Heart right ventricle (tissue), 16 donors: ENCODE measurements at regions not wholly inside any gene's neighbourhood (a gene's known extent, or its start where the extent isn't known, plus 50 kb on each side); places are given as distances from the start of the nearest gene placed in this dataset.
"Not testable (repeated sequence)": the region's sequence is repeated elsewhere in the genome, so short reads cannot be mapped to it uniquely, and the experiment has no call there.

Source experiments
- ATAC-seq, 8 donors: fragments of 200-7000 bp; cut with Tn5 transposase; one replicate each; pipeline ENCODE4 v1.9.1; 2020; ENCODE audit warnings: mild to moderate bottlenecking in 8 of 8, moderate library complexity in 8 of 8, moderate number of reproducible peaks in 1 of 8
- DNase-seq, 2 donors: peaks; one replicate each; pipeline ENCODE4 v3.0.0-alpha.2; 2020
- H3K27ac ChIP-seq, 10 donors: fragments of 200-600 bp; sonication (generic) in 2 of 10; one replicate each; pipeline versions ENCODE4 v1.5.0 to v1.8.0; 2020 to 2022; ENCODE audit warnings: mild to moderate bottlenecking in 3 of 10
- H3K27me3 ChIP-seq, 7 donors: fragments of 200-600 bp; one replicate each; pipeline ENCODE4 v1.8.0; 2021 to 2022; ENCODE audit warnings: mild to moderate bottlenecking in 2 of 7
- H3K36me3 ChIP-seq, 9 donors: fragments of 200-600 bp; sonication (generic) in 1 of 9; one replicate each; pipeline versions ENCODE4 v1.5.0 to v1.8.0; 2020 to 2022; ENCODE audit warnings: mild to moderate bottlenecking in 2 of 9
- H3K4me1 ChIP-seq, 9 donors: fragments of 200-600 bp; sonication (generic) in 1 of 9; one replicate each; pipeline versions ENCODE4 v1.5.0 to v1.8.0; 2020 to 2022; ENCODE audit warnings: mild to moderate bottlenecking in 4 of 9
- H3K4me3 ChIP-seq, 10 donors: fragments of 200-600 bp; sonication (generic) in 2 of 10; one replicate each; pipeline versions ENCODE4 v1.5.0 to v1.8.0; 2020 to 2022; ENCODE audit warnings: mild to moderate bottlenecking in 7 of 10, moderate library complexity in 2 of 10
- H3K9me3 ChIP-seq, 11 donors: fragments of 200-600 bp in 10 of 11; sonication (generic) in 2 of 11; one replicate each; pipeline versions ENCODE4 v1.5.0 to v1.8.0; 2013 to 2022; ENCODE audit warnings: mild to moderate bottlenecking in 2 of 11, control low read depth in 1 of 11, moderate library complexity in 1 of 11
- CTCF ChIP-seq, 9 donors: fragments of 200-600 bp; sonication (generic) in 2 of 9; IDR thresholded peaks; one replicate each; pipeline versions ENCODE4 v1.5.0 to v1.8.0; 2021 to 2022; ENCODE audit warnings: antibody characterized with exemption in 9 of 9, mild to moderate bottlenecking in 5 of 9, moderate library complexity in 1 of 9
- WGBS, 2 donors: extraction: QIAGEN DNeasy Blood & Tissue Kit; methylation state at CpG; one replicate each; pipeline ENCODE4 v1.1.7; 2013; ENCODE audit warnings: inconsistent platforms in 1 of 2; 5-methylcytosine and 5-hydroxymethylcytosine counted together
- intact Hi-C, 10 donors: fragments of 100-400 bp; cut with DNase I; formaldehyde crosslinking; loops; one replicate each; pipeline versions ENCODE4 v1.11.1 to v1.14.2; 2022
- donor health status: Arrhythmogenic right ventricular cardiomyopathy.
- donor health status: ischemic (EF 13 %, LVEDD 7.1; RV severe dilation, severe dysfunction).
- donor health status: healthy with polysubstance abuse.
- donor health status: DM: no; HTN: yes; CAD: no.
- donor health status: DM: no; HTN: no; CAD: no.
- donor health status: ischemic (EF 25% LVEDD 6.9; RV normal size, moderate dysfunction).
- donor health status: ischemic (EF 25% LVEDD 5.7; RV mildly dilated, moderate dysfunction).
- donor health status: healthy.
- donor health status: DM: yes; HTN: yes; CAD: no.
- donor health status: Ischemic cardiomyopathy.
- donor health status: ischemic (EF 35%, LVEDD 5.7; RV mildly dilated, moderate dysfunction).
- donor health status: nonischemic (EF 11% LVEDD 7.7; RV severe dilation, severe dysfunction).
- donor health status: DM: yes; HTN: yes; CAD: no.
- donor health status: PGD.
- donor health status: ischemic (EF 29% LVEDD 5.4; RV normal size, mild dysfunction).
- donor health status: nonischemic (EF 23%, LVEDD 6.1; RV moderate dilation, normal function).

GRCh38 chr13:64688893-64689677, 2541.1 kb downstream of the PCDH9 start:
- ATAC-seq (no peak), DNase-seq (no peak)
- intact Hi-C loops, result no loop called here
- Histone ChIP-seq H3K9me3 (peaks cover 0 to 18% (median 0%) of the 10 kb centered on the region in 11 donors), H3K36me3 (no peaks in the 10 kb centered on the region), H3K27me3 (no peaks in the 10 kb centered on the region), H3K4me3 (no peak overlapping the region), H3K4me1 (no peaks in the 10 kb centered on the region), H3K27ac (no peak overlapping the region)
- WGBS, 2 donors, result 83 to 89% methylated on average over 4 of the region's 4 CpGs
- no peak for TF ChIP-seq CTCF (IDR thresholded peaks at IDR 0.05)

- DNase-seq, H3K4me1 ChIP-seq, H3K4me3 ChIP-seq, H3K27ac ChIP-seq, H3K27me3 ChIP-seq, intact Hi-C loops, H3K36me3 ChIP-seq, ATAC-seq: not testable (repeated sequence)
- 80 to 89% methylated on average over 4 of the region's 4 CpGs for WGBS, 2 donors
- peaks cover 0 to 32% (median 4%) of the 10 kb centered on the region in 11 donors for H3K9me3 ChIP-seq
Measured at GRCh38 chr13:64686536-64686935, 2543.6 kb downstream of the PCDH9 start.

- Histone ChIP-seq H3K4me3 (no peak overlapping the region), H3K27ac (no peak overlapping the region), H3K27me3 (no peaks in the 10 kb centered on the region), H3K4me1 (no peaks in the 10 kb centered on the region), H3K9me3 (peaks cover 0 to 36% (median 4%) of the 10 kb centered on the region in 11 donors), H3K36me3 (no peaks in the 10 kb centered on the region)
- intact Hi-C loops, result loop anchor here in 1 of 10 donors (5.0 kb wide), 1 partner anchor 1103 kb away; no protein-coding TSS in a partner anchor
- ATAC-seq (no peak), DNase-seq (no peak)
- no peak for TF ChIP-seq CTCF (IDR thresholded peaks at IDR 0.05)
- 50 to 54% methylated on average over 7 of the region's 7 CpGs for WGBS, 2 donors
Measured at GRCh38 chr13:64684685-64685431, 2545.3 kb downstream of the PCDH9 start.

GRCh38 chr13:64684108-64684507, 2546.0 kb downstream of the PCDH9 start:
- no peak for TF ChIP-seq CTCF (IDR thresholded peaks at IDR 0.05)
- Histone ChIP-seq H3K27ac (no peak overlapping the region), H3K4me3 (no peak overlapping the region), H3K4me1 (no peaks in the 10 kb centered on the region), H3K36me3 (no peaks in the 10 kb centered on the region), H3K27me3 (no peaks in the 10 kb centered on the region), H3K9me3 (peaks cover 0 to 36% (median 4%) of the 10 kb centered on the region in 11 donors)
- intact Hi-C loops, result loop anchor here in 1 of 10 donors (5.0 kb wide), 1 partner anchor 1102 kb away; no protein-coding TSS in a partner anchor
- 78 to 84% methylated on average over 3 of the region's 3 CpGs for WGBS, 2 donors
- DNase-seq (no peak), ATAC-seq (no peak)
